GM12878 (cell line): ENCODE measurements at regions not wholly inside any gene's neighbourhood (a gene's known extent, or its start where the extent isn't known, plus 50 kb on each side); places are given as distances from the start of the nearest gene placed in this dataset.

Experiments
- ATAC-seq: fragments of 200-7000 bp; cut with Tn5 transposase; 3 replicates; pipeline ENCODE4 v1.9.1; 2020; ENCODE audit warnings: mild to moderate bottlenecking, moderate library complexity
- BruUV-seq: library from RNA; stranded (reverse); fragments of 400-500 nt; replicated peaks from 2 replicates; lab custom pipeline; 2021; lab: Mats Ljungman, UMichigan
- CTCF ChIA-PET: fragments of 300-600 bp; sonication (Branson Sonifier 250); formaldehyde crosslinking; extraction: SDS; loops from one replicate; lab custom pipeline; 2021; ENCODE audit warnings: inconsistent platforms; lab: Yijun Ruan, JAX
- POLR2A ChIA-PET: fragments of 350-600 bp; formaldehyde crosslinking; extraction: SDS; loops from one replicate; lab custom pipeline; 2021; ENCODE audit warnings: inconsistent platforms; lab: Charles Lee
- RAD21 ChIA-PET: fragments of 300-600 bp; sonication (Branson Sonifier 250); formaldehyde crosslinking; loops from one replicate; lab custom pipeline; 2023; ENCODE audit warnings: antibody characterized with exemption; ENCODE audit not compliant: unreplicated experiment; lab: Charles Lee
- SMC1A ChIA-PET: fragments of 300-600 bp; sonication (Branson Sonifier 250); formaldehyde crosslinking; loops from one replicate; lab custom pipeline; 2023; ENCODE audit not compliant: unreplicated experiment, uncharacterized antibody; lab: Charles Lee
- DNase-seq: peaks from one replicate; pipeline ENCODE4 v3.0.0-alpha.2; 2011; ENCODE audit warnings: low read depth, low spot score
- FAIRE-seq: peaks from 3 replicates; lab custom pipeline; 2011; peaks lifted over from hg19 to GRCh38; lab: Jason Lieb, UNC
- H2AFZ ChIP-seq: 2 replicates; pipeline ENCODE4 v1.6.0; 2011; ENCODE audit warnings: low read depth, low read length, control low read depth; ENCODE audit not compliant: control insufficient read depth
- H3K27ac ChIP-seq: 2 replicates; pipeline ENCODE4 v1.5.1; 2011; ENCODE audit warnings: control low read depth; ENCODE audit not compliant: control insufficient read depth, insufficient read depth
- H3K27me3 ChIP-seq, 2 experiments: replicated peaks in 1 of 2; 2 replicates each; pipeline versions ENCODE4 v1.6.0 to v1.6.1; 2011; ENCODE audit warnings: low read length in 1 of 2; ENCODE audit not compliant: control insufficient read depth in 2 of 2, insufficient read depth in 2 of 2
- H3K36me3 ChIP-seq, 2 experiments: 2 replicates each; pipeline ENCODE4 v1.5.1; 2011; ENCODE audit warnings: low read length in 1 of 2; ENCODE audit not compliant: control insufficient read depth in 2 of 2, insufficient read depth in 2 of 2
- H3K4me1 ChIP-seq: 2 replicates; pipeline ENCODE4 v1.6.1; 2011; ENCODE audit warnings: mild to moderate bottlenecking, low read length, moderate library complexity, mixed read lengths; ENCODE audit not compliant: control insufficient read depth, insufficient read depth
- H3K4me2 ChIP-seq: 2 replicates; pipeline ENCODE4 v1.6.0; 2011; ENCODE audit warnings: control low read depth; ENCODE audit not compliant: control insufficient read depth, insufficient read depth
- H3K4me3 ChIP-seq: fragments of 200-600 bp; sonication (generic); 2 replicates; pipeline ENCODE4 v1.5.1; 2016
- H3K79me2 ChIP-seq: 2 replicates; pipeline ENCODE4 v1.6.0; 2011; ENCODE audit warnings: low read length; ENCODE audit not compliant: control insufficient read depth, insufficient read depth
- H3K9ac ChIP-seq: 2 replicates; pipeline ENCODE4 v1.8.0; 2011; ENCODE audit warnings: low read length, control low read depth, mixed read lengths; ENCODE audit not compliant: control insufficient read depth, insufficient read depth
- H3K9me3 ChIP-seq: replicated peaks from 3 replicates; pipeline ENCODE4 v1.5.1; 2011; ENCODE audit warnings: mild to moderate bottlenecking, low read length; ENCODE audit not compliant: control insufficient read depth, insufficient read depth
- H4K20me1 ChIP-seq: 2 replicates; pipeline ENCODE4 v1.6.0; 2011; ENCODE audit not compliant: control insufficient read depth, insufficient read depth
- ATF7 ChIP-seq: fragments of 450-650 bp; IDR thresholded peaks from 2 replicates; pipeline ENCODE4 v1.6.1; 2016; ENCODE audit warnings: low read depth, mild to moderate bottlenecking
- BCL11A ChIP-seq: IDR thresholded peaks from 2 replicates; pipeline ENCODE4 v1.6.1; 2011; ENCODE audit warnings: low read depth, low read length
- NFIC ChIP-seq: IDR thresholded peaks from 2 replicates; pipeline ENCODE4 v1.6.1; 2012; ENCODE audit warnings: low read depth, mild to moderate bottlenecking, inconsistent platforms, low read length, moderate library complexity
- NR2C1 ChIP-seq: fragments of 450-650 bp; IDR thresholded peaks from 2 replicates; pipeline ENCODE4 v1.6.1; 2017; ENCODE audit warnings: antibody characterized with exemption, mild to moderate bottlenecking, moderate library complexity
- WGBS: methylation state at CpG from one replicate; pipeline ENCODE4 v1.1.6; 2016; ENCODE audit warnings: low lambda C conversion rate; ENCODE audit not compliant: insufficient replicate concordance, insufficient coverage; ENCODE audit errors: missing lambda C conversion rate; 5-methylcytosine and 5-hydroxymethylcytosine counted together
- in situ Hi-C: fragments of 300-500 bp; cut with MboI; formaldehyde crosslinking; loops from 9 replicates; pipeline ENCODE4 v1.14.3; 2018; ENCODE audit warnings: mixed read lengths
- intact Hi-C: fragments of 100-400 bp; cut with micrococcal nuclease; formaldehyde crosslinking; loops from one replicate; pipeline ENCODE4 v1.14.2; 2022; ENCODE audit not compliant: unreplicated experiment
- TF ChIP-seq, protein P1 (sequence below), 3 experiments: IDR thresholded peaks in 2 of 3; conservative IDR thresholded peaks in 1 of 3; 2 replicates each; pipeline ENCODE4 v1.5.1; 2011; ENCODE audit warnings: low read depth in 3 of 3, low read length in 3 of 3, mild to moderate bottlenecking in 3 of 3, control low read depth in 2 of 3, moderate library complexity in 2 of 3, inconsistent platforms in 1 of 3, mixed read lengths in 1 of 3; ENCODE audit not compliant: control insufficient read depth in 2 of 3, insufficient read depth in 1 of 3; ENCODE audit errors: extremely low read depth in 1 of 3
- TF ChIP-seq, protein P2 (sequence below): IDR thresholded peaks from 2 replicates; pipeline ENCODE4 v1.6.1; 2012; ENCODE audit warnings: low read depth, low read length, improper control_type of control experiment
- TF ChIP-seq, protein P3 (sequence below): IDR thresholded peaks from 2 replicates; pipeline ENCODE4 v1.6.1; 2012; ENCODE audit warnings: improper control_type of control experiment, low read depth, low read length; ENCODE audit not compliant: insufficient replicate concordance
- TF ChIP-seq, protein P4 (sequence below): fragments of 150-350 bp; IDR thresholded peaks from 2 replicates; pipeline ENCODE4 v1.6.1; 2016; ENCODE audit warnings: low read depth, low read length
- TF ChIP-seq, protein P5 (sequence below): fragments of 450-650 bp; IDR thresholded peaks from 2 replicates; pipeline ENCODE4 v1.6.1; 2018; ENCODE audit warnings: mild to moderate bottlenecking, low read depth, moderate library complexity; ENCODE audit not compliant: partially characterized antibody

DNA sequence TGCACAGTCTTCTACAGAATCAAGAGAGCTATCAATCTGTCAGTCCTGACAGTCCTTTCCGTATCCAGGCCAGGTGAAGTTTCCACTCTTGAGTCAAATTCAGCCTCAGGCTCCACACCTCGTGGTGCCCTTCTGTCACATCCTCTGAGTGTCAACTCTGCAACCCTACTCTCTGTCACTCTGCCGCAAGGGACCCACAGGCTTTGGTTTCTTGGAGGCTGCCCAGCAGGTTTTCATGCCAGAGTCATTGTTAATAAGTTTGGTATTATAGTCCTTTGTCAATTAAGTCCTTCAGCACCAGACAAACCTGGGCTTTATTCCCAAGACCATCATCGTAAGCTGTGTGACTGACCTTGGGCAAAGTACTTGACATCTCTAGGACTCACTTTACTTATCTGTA lies 83.4 kb upstream of the KLHL13 start:
- Histone ChIP-seq H4K20me1 (no peaks in the 10 kb centered on the region), H3K4me1 (no peaks in the 10 kb centered on the region), H3K9ac (no peak overlapping the region), H3K27me3 (no peaks in the 10 kb centered on the region), H2AFZ (no peak overlapping the region), H3K27ac (no peak overlapping the region), H3K36me3 (no peaks in the 10 kb centered on the region), H3K9me3 (no peaks in the 10 kb centered on the region), H3K4me2 (no peak overlapping the region), H3K4me3 (no peak overlapping the region), H3K79me2 (no peaks in the 10 kb centered on the region)
- intact Hi-C loops: no loop called here
- FAIRE-seq (no peak), DNase-seq (no peak), ATAC-seq (no peak)
- RAD21 ChIA-PET: no interaction called here
- BruUV-seq: no TSS peak
- SMC1A ChIA-PET: interaction anchor here (1.3 kb wide), 1 partner anchor 12 kb away, joined by 4 read pairs; no protein-coding TSS in a partner anchor
- in situ Hi-C loops: no loop called here
- WGBS: 47% methylated on average over 4 of the region's 4 CpGs
- CTCF ChIA-PET: interaction anchor here (0.9 to 1.5 kb wide), 2 partner anchors 13 to 26 kb away, joined by 3 to 6 read pairs; no protein-coding TSS in a partner anchor
- POLR2A ChIA-PET: no interaction called here
- TF ChIP-seq, protein P1, sequence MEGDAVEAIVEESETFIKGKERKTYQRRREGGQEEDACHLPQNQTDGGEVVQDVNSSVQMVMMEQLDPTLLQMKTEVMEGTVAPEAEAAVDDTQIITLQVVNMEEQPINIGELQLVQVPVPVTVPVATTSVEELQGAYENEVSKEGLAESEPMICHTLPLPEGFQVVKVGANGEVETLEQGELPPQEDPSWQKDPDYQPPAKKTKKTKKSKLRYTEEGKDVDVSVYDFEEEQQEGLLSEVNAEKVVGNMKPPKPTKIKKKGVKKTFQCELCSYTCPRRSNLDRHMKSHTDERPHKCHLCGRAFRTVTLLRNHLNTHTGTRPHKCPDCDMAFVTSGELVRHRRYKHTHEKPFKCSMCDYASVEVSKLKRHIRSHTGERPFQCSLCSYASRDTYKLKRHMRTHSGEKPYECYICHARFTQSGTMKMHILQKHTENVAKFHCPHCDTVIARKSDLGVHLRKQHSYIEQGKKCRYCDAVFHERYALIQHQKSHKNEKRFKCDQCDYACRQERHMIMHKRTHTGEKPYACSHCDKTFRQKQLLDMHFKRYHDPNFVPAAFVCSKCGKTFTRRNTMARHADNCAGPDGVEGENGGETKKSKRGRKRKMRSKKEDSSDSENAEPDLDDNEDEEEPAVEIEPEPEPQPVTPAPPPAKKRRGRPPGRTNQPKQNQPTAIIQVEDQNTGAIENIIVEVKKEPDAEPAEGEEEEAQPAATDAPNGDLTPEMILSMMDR (IDR thresholded peaks at IDR 0.05 in 2 of 3, conservative IDR thresholded peaks at IDR 0.05 in 1 of 3; ENCODE audit: control insufficient read depth in 2 of 3, extremely low read depth in 1 of 3, insufficient read depth in 1 of 3, low read depth in 3 of 3, low read length in 3 of 3): no peak
- no peak for TF ChIP-seq NFIC
- TF ChIP-seq ATF7: no peak
- TF ChIP-seq NR2C1: no peak
- TF ChIP-seq, protein P2, sequence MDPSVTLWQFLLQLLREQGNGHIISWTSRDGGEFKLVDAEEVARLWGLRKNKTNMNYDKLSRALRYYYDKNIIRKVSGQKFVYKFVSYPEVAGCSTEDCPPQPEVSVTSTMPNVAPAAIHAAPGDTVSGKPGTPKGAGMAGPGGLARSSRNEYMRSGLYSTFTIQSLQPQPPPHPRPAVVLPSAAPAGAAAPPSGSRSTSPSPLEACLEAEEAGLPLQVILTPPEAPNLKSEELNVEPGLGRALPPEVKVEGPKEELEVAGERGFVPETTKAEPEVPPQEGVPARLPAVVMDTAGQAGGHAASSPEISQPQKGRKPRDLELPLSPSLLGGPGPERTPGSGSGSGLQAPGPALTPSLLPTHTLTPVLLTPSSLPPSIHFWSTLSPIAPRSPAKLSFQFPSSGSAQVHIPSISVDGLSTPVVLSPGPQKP: no peak
- no peak for TF ChIP-seq BCL11A
- TF ChIP-seq, protein P3, sequence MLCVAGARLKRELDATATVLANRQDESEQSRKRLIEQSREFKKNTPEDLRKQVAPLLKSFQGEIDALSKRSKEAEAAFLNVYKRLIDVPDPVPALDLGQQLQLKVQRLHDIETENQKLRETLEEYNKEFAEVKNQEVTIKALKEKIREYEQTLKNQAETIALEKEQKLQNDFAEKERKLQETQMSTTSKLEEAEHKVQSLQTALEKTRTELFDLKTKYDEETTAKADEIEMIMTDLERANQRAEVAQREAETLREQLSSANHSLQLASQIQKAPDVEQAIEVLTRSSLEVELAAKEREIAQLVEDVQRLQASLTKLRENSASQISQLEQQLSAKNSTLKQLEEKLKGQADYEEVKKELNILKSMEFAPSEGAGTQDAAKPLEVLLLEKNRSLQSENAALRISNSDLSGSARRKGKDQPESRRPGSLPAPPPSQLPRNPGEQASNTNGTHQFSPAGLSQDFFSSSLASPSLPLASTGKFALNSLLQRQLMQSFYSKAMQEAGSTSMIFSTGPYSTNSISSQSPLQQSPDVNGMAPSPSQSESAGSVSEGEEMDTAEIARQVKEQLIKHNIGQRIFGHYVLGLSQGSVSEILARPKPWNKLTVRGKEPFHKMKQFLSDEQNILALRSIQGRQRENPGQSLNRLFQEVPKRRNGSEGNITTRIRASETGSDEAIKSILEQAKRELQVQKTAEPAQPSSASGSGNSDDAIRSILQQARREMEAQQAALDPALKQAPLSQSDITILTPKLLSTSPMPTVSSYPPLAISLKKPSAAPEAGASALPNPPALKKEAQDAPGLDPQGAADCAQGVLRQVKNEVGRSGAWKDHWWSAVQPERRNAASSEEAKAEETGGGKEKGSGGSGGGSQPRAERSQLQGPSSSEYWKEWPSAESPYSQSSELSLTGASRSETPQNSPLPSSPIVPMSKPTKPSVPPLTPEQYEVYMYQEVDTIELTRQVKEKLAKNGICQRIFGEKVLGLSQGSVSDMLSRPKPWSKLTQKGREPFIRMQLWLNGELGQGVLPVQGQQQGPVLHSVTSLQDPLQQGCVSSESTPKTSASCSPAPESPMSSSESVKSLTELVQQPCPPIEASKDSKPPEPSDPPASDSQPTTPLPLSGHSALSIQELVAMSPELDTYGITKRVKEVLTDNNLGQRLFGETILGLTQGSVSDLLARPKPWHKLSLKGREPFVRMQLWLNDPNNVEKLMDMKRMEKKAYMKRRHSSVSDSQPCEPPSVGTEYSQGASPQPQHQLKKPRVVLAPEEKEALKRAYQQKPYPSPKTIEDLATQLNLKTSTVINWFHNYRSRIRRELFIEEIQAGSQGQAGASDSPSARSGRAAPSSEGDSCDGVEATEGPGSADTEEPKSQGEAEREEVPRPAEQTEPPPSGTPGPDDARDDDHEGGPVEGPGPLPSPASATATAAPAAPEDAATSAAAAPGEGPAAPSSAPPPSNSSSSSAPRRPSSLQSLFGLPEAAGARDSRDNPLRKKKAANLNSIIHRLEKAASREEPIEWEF: no peak
- TF ChIP-seq, protein P4, sequence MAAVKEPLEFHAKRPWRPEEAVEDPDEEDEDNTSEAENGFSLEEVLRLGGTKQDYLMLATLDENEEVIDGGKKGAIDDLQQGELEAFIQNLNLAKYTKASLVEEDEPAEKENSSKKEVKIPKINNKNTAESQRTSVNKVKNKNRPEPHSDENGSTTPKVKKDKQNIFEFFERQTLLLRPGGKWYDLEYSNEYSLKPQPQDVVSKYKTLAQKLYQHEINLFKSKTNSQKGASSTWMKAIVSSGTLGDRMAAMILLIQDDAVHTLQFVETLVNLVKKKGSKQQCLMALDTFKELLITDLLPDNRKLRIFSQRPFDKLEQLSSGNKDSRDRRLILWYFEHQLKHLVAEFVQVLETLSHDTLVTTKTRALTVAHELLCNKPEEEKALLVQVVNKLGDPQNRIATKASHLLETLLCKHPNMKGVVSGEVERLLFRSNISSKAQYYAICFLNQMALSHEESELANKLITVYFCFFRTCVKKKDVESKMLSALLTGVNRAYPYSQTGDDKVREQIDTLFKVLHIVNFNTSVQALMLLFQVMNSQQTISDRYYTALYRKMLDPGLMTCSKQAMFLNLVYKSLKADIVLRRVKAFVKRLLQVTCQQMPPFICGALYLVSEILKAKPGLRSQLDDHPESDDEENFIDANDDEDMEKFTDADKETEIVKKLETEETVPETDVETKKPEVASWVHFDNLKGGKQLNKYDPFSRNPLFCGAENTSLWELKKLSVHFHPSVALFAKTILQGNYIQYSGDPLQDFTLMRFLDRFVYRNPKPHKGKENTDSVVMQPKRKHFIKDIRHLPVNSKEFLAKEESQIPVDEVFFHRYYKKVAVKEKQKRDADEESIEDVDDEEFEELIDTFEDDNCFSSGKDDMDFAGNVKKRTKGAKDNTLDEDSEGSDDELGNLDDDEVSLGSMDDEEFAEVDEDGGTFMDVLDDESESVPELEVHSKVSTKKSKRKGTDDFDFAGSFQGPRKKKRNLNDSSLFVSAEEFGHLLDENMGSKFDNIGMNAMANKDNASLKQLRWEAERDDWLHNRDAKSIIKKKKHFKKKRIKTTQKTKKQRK: no peak
- TF ChIP-seq, protein P5, sequence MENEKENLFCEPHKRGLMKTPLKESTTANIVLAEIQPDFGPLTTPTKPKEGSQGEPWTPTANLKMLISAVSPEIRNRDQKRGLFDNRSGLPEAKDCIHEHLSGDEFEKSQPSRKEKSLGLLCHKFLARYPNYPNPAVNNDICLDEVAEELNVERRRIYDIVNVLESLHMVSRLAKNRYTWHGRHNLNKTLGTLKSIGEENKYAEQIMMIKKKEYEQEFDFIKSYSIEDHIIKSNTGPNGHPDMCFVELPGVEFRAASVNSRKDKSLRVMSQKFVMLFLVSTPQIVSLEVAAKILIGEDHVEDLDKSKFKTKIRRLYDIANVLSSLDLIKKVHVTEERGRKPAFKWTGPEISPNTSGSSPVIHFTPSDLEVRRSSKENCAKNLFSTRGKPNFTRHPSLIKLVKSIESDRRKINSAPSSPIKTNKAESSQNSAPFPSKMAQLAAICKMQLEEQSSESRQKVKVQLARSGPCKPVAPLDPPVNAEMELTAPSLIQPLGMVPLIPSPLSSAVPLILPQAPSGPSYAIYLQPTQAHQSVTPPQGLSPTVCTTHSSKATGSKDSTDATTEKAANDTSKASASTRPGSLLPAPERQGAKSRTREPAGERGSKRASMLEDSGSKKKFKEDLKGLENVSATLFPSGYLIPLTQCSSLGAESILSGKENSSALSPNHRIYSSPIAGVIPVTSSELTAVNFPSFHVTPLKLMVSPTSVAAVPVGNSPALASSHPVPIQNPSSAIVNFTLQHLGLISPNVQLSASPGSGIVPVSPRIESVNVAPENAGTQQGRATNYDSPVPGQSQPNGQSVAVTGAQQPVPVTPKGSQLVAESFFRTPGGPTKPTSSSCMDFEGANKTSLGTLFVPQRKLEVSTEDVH: no peak
